Fibroblast of lung (primary cell): ENCODE measurements at regions not wholly inside any gene's neighbourhood (a gene's known extent, or its start where the extent isn't known, plus 50 kb on each side); places are given as distances from the start of the nearest gene placed in this dataset.

Experiments used
- DNase-seq, 2 donors: peaks; one replicate each; pipeline versions ENCODE4 v3.0.0 to v3.0.0-alpha.2; 2010; ENCODE audit warnings: low read depth in 2 of 2
- H2AFZ ChIP-seq: 2 replicates; pipeline ENCODE4 v1.5.1; 2012; ENCODE audit warnings: low read length, control low read depth, inconsistent platforms
- H3K27ac ChIP-seq: 2 replicates; pipeline ENCODE4 v1.5.1; 2011; ENCODE audit warnings: low read length, control low read depth; ENCODE audit not compliant: insufficient read depth
- H3K27me3 ChIP-seq: 2 replicates; pipeline ENCODE4 v1.5.1; 2011; ENCODE audit warnings: mild to moderate bottlenecking, low read length; ENCODE audit not compliant: control insufficient read depth, insufficient read depth
- H3K36me3 ChIP-seq: 2 replicates; pipeline ENCODE4 v1.5.1; 2011; ENCODE audit warnings: low read length; ENCODE audit not compliant: control insufficient read depth, insufficient read depth
- H3K4me1 ChIP-seq: 2 replicates; pipeline ENCODE4 v1.5.1; 2011; ENCODE audit warnings: low read length; ENCODE audit not compliant: control insufficient read depth, insufficient read depth; ENCODE audit errors: extremely low read depth
- H3K4me2 ChIP-seq: 2 replicates; pipeline ENCODE4 v1.5.1; 2011; ENCODE audit warnings: low read length, control low read depth; ENCODE audit not compliant: insufficient read depth; ENCODE audit errors: extremely low read depth
- H3K4me3 ChIP-seq, 4 experiments: fragments of 200-600 bp in 1 of 4; sonication (generic) in 1 of 4; replicated peaks in 1 of 4; 2 replicates each; pipeline ENCODE4 v1.5.1; 2011 to 2016; ENCODE audit warnings: low read length in 4 of 4, low read depth in 3 of 4, mild to moderate bottlenecking in 3 of 4, control low read depth in 2 of 4, inconsistent platforms in 1 of 4, mixed read lengths in 1 of 4; ENCODE audit not compliant: insufficient read depth in 1 of 4; ENCODE audit errors: control extremely low read depth in 1 of 4
- H3K79me2 ChIP-seq: 2 replicates; pipeline ENCODE4 v1.5.1; 2012; ENCODE audit warnings: mild to moderate bottlenecking, low read length, inconsistent platforms; ENCODE audit not compliant: control insufficient read depth, insufficient read depth
- H3K9ac ChIP-seq: 2 replicates; pipeline ENCODE4 v1.5.1; 2011; ENCODE audit warnings: mild to moderate bottlenecking, low read length, control low read depth; ENCODE audit not compliant: insufficient read depth
- H3K9me3 ChIP-seq: 2 replicates; pipeline ENCODE4 v1.5.1; 2012; ENCODE audit warnings: low read depth, low read length; ENCODE audit not compliant: control insufficient read depth, insufficient read depth
- H4K20me1 ChIP-seq: 2 replicates; pipeline ENCODE4 v1.5.1; 2011; ENCODE audit warnings: low read length; ENCODE audit not compliant: control insufficient read depth, insufficient read depth; ENCODE audit errors: extremely low read depth
- CTCF ChIP-seq, 2 donors: IDR thresholded peaks in 1 of 2; conservative IDR thresholded peaks in 1 of 2; 1 replicate in 1 of 2; 2 replicates in 1 of 2; pipeline ENCODE4 v1.5.1; 2011 to 2012; ENCODE audit warnings: low read length in 2 of 2, control low read depth in 1 of 2, inconsistent platforms in 1 of 2, low read depth in 1 of 2, mild to moderate bottlenecking in 1 of 2
- EZH2 ChIP-seq: IDR thresholded peaks from 2 replicates; pipeline ENCODE4 v1.5.1; 2012; ENCODE audit warnings: low read length, control low read depth, mild to moderate bottlenecking; ENCODE audit errors: missing control alignments

- no peak for DNase-seq
- no peaks in the 10 kb centered on the region for H3K79me2 ChIP-seq
- H2AFZ ChIP-seq, result no peak overlapping the region
- H3K4me1 ChIP-seq, result no peaks in the 10 kb centered on the region
- no peaks in the 10 kb centered on the region for H3K27me3 ChIP-seq
- H3K4me3 ChIP-seq, result no peak overlapping the region
- H3K36me3 ChIP-seq, result no peaks in the 10 kb centered on the region
- no peak overlapping the region for H3K27ac ChIP-seq
- no peak for TF ChIP-seq CTCF (conservative IDR thresholded peaks at IDR 0.05 in 1 of 2, IDR thresholded peaks at IDR 0.05 in 1 of 2; ENCODE audit: low read depth in 1 of 2, low read length in 2 of 2)
- no peak for TF ChIP-seq EZH2
- no peak overlapping the region for H3K9ac ChIP-seq
- H4K20me1 ChIP-seq, result no peaks in the 10 kb centered on the region
- no peaks in the 10 kb centered on the region for H3K9me3 ChIP-seq
- no peak overlapping the region for H3K4me2 ChIP-seq
Measured at GRCh38 chr9:90249094-90249493, 393.5 kb downstream of the DIRAS2 start.

GRCh38 chr9:90251316-90251715, 391.3 kb downstream of the DIRAS2 start:
- Histone ChIP-seq H3K4me1 (no peaks in the 10 kb centered on the region), H3K9ac (no peak overlapping the region), H3K9me3 (no peaks in the 10 kb centered on the region), H3K27ac (no peak overlapping the region), H3K4me2 (no peak overlapping the region), H3K27me3 (no peaks in the 10 kb centered on the region), H3K4me3 (no peak overlapping the region), H2AFZ (no peak overlapping the region), H3K36me3 (no peaks in the 10 kb centered on the region), H3K79me2 (no peaks in the 10 kb centered on the region), H4K20me1 (no peaks in the 10 kb centered on the region)
- TF ChIP-seq CTCF (conservative IDR thresholded peaks at IDR 0.05 in 1 of 2, IDR thresholded peaks at IDR 0.05 in 1 of 2; ENCODE audit: low read depth in 1 of 2, low read length in 2 of 2), result no peak
- TF ChIP-seq EZH2, result no peak
- no peak for DNase-seq

GRCh38 chr9:90256345-90256744, 386.3 kb downstream of the DIRAS2 start:
- Histone ChIP-seq H3K36me3 (no peaks in the 10 kb centered on the region), H3K27me3 (no peaks in the 10 kb centered on the region), H3K27ac (no peak overlapping the region), H3K4me3 (no peak overlapping the region), H3K9me3 (no peaks in the 10 kb centered on the region), H3K9ac (no peak overlapping the region), H3K4me2 (no peak overlapping the region), H3K79me2 (no peaks in the 10 kb centered on the region), H2AFZ (no peak overlapping the region), H3K4me1 (no peaks in the 10 kb centered on the region), H4K20me1 (no peaks in the 10 kb centered on the region)
- no peak for TF ChIP-seq EZH2
- no peak for TF ChIP-seq CTCF (conservative IDR thresholded peaks at IDR 0.05 in 1 of 2, IDR thresholded peaks at IDR 0.05 in 1 of 2; ENCODE audit: low read depth in 1 of 2, low read length in 2 of 2)
- no peak for DNase-seq
